ENCODE measurements at regions not wholly inside any gene's neighbourhood (a gene's known extent, or its start where the extent isn't known, plus 50 kb on each side); places are given as distances from the start of the nearest gene placed in this dataset.
A peak's percentile ranks its signal among the peaks of the same experiment; 100 is the strongest.

- Histone ChIP-seq H3K27ac (peak overlapping the region; percentile 58 to 71), H3K9me3 (no peaks in the 10 kb centered on the region), H3K4me1 (ENCODE audit: insufficient read depth) (peaks cover 3% of the 10 kb centered on the region), H3K36me3 (no peaks in the 10 kb centered on the region), H3K27me3 (no peaks in the 10 kb centered on the region), H3K4me3 (no peak overlapping the region)
- 59 to 72% (median 66%) methylated on average over 17 of the region's 17 CpGs for WGBS, 3 donors
- TF ChIP-seq EP300 (IDR thresholded peaks at IDR 0.05) (no peak), POLR2A (IDR thresholded peaks at IDR 0.05) (no peak), CTCF (IDR thresholded peaks at IDR 0.05) (no peak)
- peak; percentile 44 to 61 (median 52) for DNase-seq
- intact Hi-C loops (cut with DNase I): no loop called here
These were observed 338.8 kb downstream of the BCOR start for GRCh38 chrX:39758791-39759525.

- Histone ChIP-seq H3K4me3 (no peak overlapping the region), H3K27ac (peak overlapping the region; percentile 58 to 71), H3K4me1 (ENCODE audit: insufficient read depth) (peaks cover 3% of the 10 kb centered on the region), H3K36me3 (no peaks in the 10 kb centered on the region), H3K27me3 (no peaks in the 10 kb centered on the region), H3K9me3 (no peaks in the 10 kb centered on the region)
- intact Hi-C loops (cut with DNase I): no loop called here
- DNase-seq: peak; percentile 50 to 67 (median 58)
- WGBS, 3 donors: 23 to 33% (median 32%) methylated on average over 15 of the region's 15 CpGs
- no peak for TF ChIP-seq EP300 (IDR thresholded peaks at IDR 0.05)
- TF ChIP-seq CTCF (IDR thresholded peaks at IDR 0.05): no peak
- TF ChIP-seq POLR2A (IDR thresholded peaks at IDR 0.05): no peak
These were observed 338.1 kb downstream of the BCOR start for GRCh38 chrX:39759526-39760224.

GRCh38 chrX:39760930-39761329 lies 336.8 kb downstream of the BCOR start:
- intact Hi-C loops (cut with DNase I): no loop called here
- Histone ChIP-seq H3K4me3 (no peak overlapping the region), H3K4me1 (ENCODE audit: insufficient read depth) (peaks cover 2% of the 10 kb centered on the region), H3K9me3 (no peaks in the 10 kb centered on the region), H3K27ac (peak overlapping the region in 1 of 2 donors; percentile 71), H3K27me3 (no peaks in the 10 kb centered on the region), H3K36me3 (no peaks in the 10 kb centered on the region)
- TF ChIP-seq CTCF (IDR thresholded peaks at IDR 0.05): no peak
- no peak for TF ChIP-seq POLR2A (IDR thresholded peaks at IDR 0.05)
- TF ChIP-seq EP300 (IDR thresholded peaks at IDR 0.05): no peak
- 62 to 69% (median 66%) methylated on average over 3 of the region's 3 CpGs for WGBS, 3 donors
- no peak for DNase-seq

GRCh38 chrX:39762266-39762841 lies 335.4 kb downstream of the BCOR start:
- Histone ChIP-seq H3K36me3 (no peaks in the 10 kb centered on the region), H3K4me1 (ENCODE audit: insufficient read depth) (peaks cover 1% of the 10 kb centered on the region), H3K9me3 (no peaks in the 10 kb centered on the region), H3K27me3 (no peaks in the 10 kb centered on the region), H3K4me3 (no peak overlapping the region), H3K27ac (no peak overlapping the region)
- TF ChIP-seq POLR2A (IDR thresholded peaks at IDR 0.05) (no peak), CTCF (IDR thresholded peaks at IDR 0.05) (no peak), EP300 (IDR thresholded peaks at IDR 0.05) (no peak)
- intact Hi-C loops (cut with DNase I): no loop called here
- DNase-seq: no peak
- WGBS, 3 donors: 69 to 81% (median 72%) methylated on average over 5 of the region's 5 CpGs

Measured in ovary (tissue), 7 donors.